ENCODE measurements at regions not wholly inside any gene's neighbourhood (a gene's known extent, or its start where the extent isn't known, plus 50 kb on each side); places are given as distances from the start of the nearest gene placed in this dataset.

DNA sequence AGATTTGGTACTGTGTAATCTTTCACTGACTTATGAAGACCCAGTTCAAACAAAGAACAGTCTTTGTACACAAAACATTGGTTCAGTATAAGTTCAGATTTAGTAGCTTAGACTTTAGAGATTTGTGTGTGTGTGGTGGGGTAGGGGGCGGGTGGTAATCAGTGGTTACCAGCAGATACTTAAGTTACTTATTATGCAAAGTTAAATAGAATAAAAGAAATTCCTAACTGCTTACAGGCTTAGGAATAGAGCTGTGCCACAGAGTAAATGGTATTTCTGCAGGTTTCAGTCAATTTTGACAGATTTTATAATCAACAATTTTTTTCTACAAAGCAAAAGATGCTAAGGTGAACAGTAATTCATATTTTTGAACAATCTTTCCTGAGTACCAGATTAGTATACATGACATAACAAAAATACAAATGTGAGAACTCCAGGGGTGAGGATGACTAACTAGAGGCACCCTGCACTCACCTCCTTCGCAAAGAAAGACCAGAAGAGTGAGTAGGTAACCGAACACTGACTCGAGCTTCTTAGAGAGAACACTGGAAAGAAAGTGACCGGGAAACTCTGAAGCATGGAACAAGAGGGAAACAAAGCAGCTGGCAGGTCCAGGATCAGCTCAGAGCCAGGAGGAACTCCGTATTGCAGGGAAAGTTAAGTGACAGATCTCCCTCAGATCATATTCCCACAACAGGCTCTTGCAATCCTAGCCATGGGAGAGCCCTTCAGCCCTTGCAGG is 560.6 kb downstream of the COL12A1 start:
- no peak for TF ChIP-seq EZH2 (IDR thresholded peaks at IDR 0.05; ENCODE audit: borderline replicate concordance, low read depth, low read length, severe bottlenecking)
- TF ChIP-seq, protein P1, sequence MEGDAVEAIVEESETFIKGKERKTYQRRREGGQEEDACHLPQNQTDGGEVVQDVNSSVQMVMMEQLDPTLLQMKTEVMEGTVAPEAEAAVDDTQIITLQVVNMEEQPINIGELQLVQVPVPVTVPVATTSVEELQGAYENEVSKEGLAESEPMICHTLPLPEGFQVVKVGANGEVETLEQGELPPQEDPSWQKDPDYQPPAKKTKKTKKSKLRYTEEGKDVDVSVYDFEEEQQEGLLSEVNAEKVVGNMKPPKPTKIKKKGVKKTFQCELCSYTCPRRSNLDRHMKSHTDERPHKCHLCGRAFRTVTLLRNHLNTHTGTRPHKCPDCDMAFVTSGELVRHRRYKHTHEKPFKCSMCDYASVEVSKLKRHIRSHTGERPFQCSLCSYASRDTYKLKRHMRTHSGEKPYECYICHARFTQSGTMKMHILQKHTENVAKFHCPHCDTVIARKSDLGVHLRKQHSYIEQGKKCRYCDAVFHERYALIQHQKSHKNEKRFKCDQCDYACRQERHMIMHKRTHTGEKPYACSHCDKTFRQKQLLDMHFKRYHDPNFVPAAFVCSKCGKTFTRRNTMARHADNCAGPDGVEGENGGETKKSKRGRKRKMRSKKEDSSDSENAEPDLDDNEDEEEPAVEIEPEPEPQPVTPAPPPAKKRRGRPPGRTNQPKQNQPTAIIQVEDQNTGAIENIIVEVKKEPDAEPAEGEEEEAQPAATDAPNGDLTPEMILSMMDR (IDR thresholded peaks at IDR 0.05; ENCODE audit: borderline replicate concordance, extremely low read depth, low read length, poor library complexity, severe bottlenecking), result no peak
